Loucy (cell line): ENCODE measurements at regions not wholly inside any gene's neighbourhood (a gene's known extent, or its start where the extent isn't known, plus 50 kb on each side); places are given as distances from the start of the nearest gene placed in this dataset.

Experiments
- H2AFZ ChIP-seq: fragments of 200-600 bp; sonication (generic); 2 replicates; pipeline ENCODE4 v1.6.0; 2016; ENCODE audit warnings: antibody characterized with exemption, mild to moderate bottlenecking, low read length, moderate library complexity
- H3F3A ChIP-seq: fragments of 200-600 bp; 2 replicates; pipeline ENCODE4 v1.6.0; 2016; ENCODE audit warnings: antibody characterized with exemption, low read depth, mild to moderate bottlenecking
- H3K27me3 ChIP-seq: fragments of 200-600 bp; sonication (generic); 2 replicates; pipeline ENCODE4 v1.6.1; 2014; ENCODE audit warnings: low read length, mild to moderate bottlenecking; ENCODE audit not compliant: insufficient read depth, poor library complexity, severe bottlenecking
- H3K36me3 ChIP-seq: fragments of 200-600 bp; sonication (generic); 2 replicates; pipeline ENCODE4 v1.6.1; 2016; ENCODE audit warnings: low read length; ENCODE audit not compliant: insufficient read depth
- H3K4me1 ChIP-seq: fragments of 200-600 bp; sonication (generic); 2 replicates; pipeline ENCODE4 v1.5.1; 2014; ENCODE audit warnings: low read length, mild to moderate bottlenecking; ENCODE audit not compliant: insufficient read depth, poor library complexity, severe bottlenecking
- H3K4me2 ChIP-seq: fragments of 200-600 bp; sonication (generic); 2 replicates; pipeline ENCODE4 v1.6.0; 2014; ENCODE audit warnings: antibody characterized with exemption, low read length, low read depth, mild to moderate bottlenecking; ENCODE audit not compliant: poor library complexity, severe bottlenecking
- H3K4me3 ChIP-seq: fragments of 200-600 bp; sonication (generic); 2 replicates; pipeline ENCODE4 v1.5.1; 2014; ENCODE audit warnings: low read length, mild to moderate bottlenecking, mixed read lengths; ENCODE audit not compliant: poor library complexity, severe bottlenecking
- H3K79me2 ChIP-seq: fragments of 200-600 bp; sonication (generic); 2 replicates; pipeline ENCODE4 v1.6.1; 2014; ENCODE audit warnings: low read length; ENCODE audit not compliant: insufficient read depth
- H3K9ac ChIP-seq: fragments of 200-600 bp; sonication (generic); 2 replicates; pipeline ENCODE4 v1.6.0; 2014; ENCODE audit warnings: mild to moderate bottlenecking, low read depth, low read length, moderate library complexity; ENCODE audit not compliant: poor library complexity, severe bottlenecking
- H3K9me2 ChIP-seq: fragments of 200-600 bp; sonication (generic); replicated peaks from 2 replicates; pipeline ENCODE4 v1.6.1; 2016; ENCODE audit warnings: low read depth, low read length, mixed read lengths
- H3K9me3 ChIP-seq: fragments of 200-600 bp; sonication (generic); 2 replicates; pipeline ENCODE4 v1.6.1; 2014; ENCODE audit warnings: mild to moderate bottlenecking, antibody characterized with exemption, low read length, low read depth; ENCODE audit not compliant: insufficient read depth
- H4K20me1 ChIP-seq: fragments of 200-600 bp; sonication (generic); 2 replicates; pipeline ENCODE4 v1.6.0; 2014; ENCODE audit warnings: antibody characterized with exemption, low read length, mild to moderate bottlenecking; ENCODE audit not compliant: insufficient read depth, poor library complexity, severe bottlenecking
- CTCF ChIP-seq: fragments of 200-600 bp; sonication (generic); conservative IDR thresholded peaks from 2 replicates; pipeline ENCODE4 v1.5.1; 2014; ENCODE audit warnings: mild to moderate bottlenecking, antibody characterized with exemption, low read length
- EZH2phosphoT487 ChIP-seq: fragments of 200-600 bp; IDR thresholded peaks from 2 replicates; pipeline ENCODE4 v1.6.1; 2018; ENCODE audit warnings: antibody characterized with exemption, mild to moderate bottlenecking, moderate library complexity, borderline replicate concordance

GRCh38 chr20:61067221-61067620 lies 184.8 kb upstream of the CDH4 start:
- no peaks in the 10 kb centered on the region for H3F3A ChIP-seq
- no peaks in the 10 kb centered on the region for H3K9me2 ChIP-seq
- no peaks in the 10 kb centered on the region for H3K27me3 ChIP-seq
- no peak overlapping the region for H2AFZ ChIP-seq
- H3K4me1 ChIP-seq = no peaks in the 10 kb centered on the region
- TF ChIP-seq CTCF (no peak), EZH2phosphoT487 (no peak)
- no peak overlapping the region for H3K4me3 ChIP-seq
- no peak overlapping the region for H3K4me2 ChIP-seq
- H4K20me1 ChIP-seq = no peaks in the 10 kb centered on the region
- peaks cover 4% of the 10 kb centered on the region; the same call in 1 of the 2 replicates for H3K9me3 ChIP-seq
- no peak overlapping the region for H3K9ac ChIP-seq
- no peaks in the 10 kb centered on the region for H3K36me3 ChIP-seq
- H3K79me2 ChIP-seq = no peaks in the 10 kb centered on the region

GRCh38 chr20:61072398-61072797 lies 179.7 kb upstream of the CDH4 start:
- Histone ChIP-seq H4K20me1 (no peaks in the 10 kb centered on the region), H3K9me2 (no peaks in the 10 kb centered on the region), H2AFZ (no peak overlapping the region), H3K79me2 (no peaks in the 10 kb centered on the region), H3F3A (no peaks in the 10 kb centered on the region), H3K4me2 (no peak overlapping the region), H3K4me3 (no peak overlapping the region), H3K4me1 (no peaks in the 10 kb centered on the region), H3K9ac (no peak overlapping the region), H3K36me3 (no peaks in the 10 kb centered on the region), H3K27me3 (no peaks in the 10 kb centered on the region), H3K9me3 (peaks cover 4% of the 10 kb centered on the region; the same call in 1 of the 2 replicates)
- TF ChIP-seq CTCF (no peak), EZH2phosphoT487 (no peak)

- no peak overlapping the region for H3K9ac ChIP-seq
- no peaks in the 10 kb centered on the region for H3F3A ChIP-seq
- no peak overlapping the region for H2AFZ ChIP-seq
- TF ChIP-seq EZH2phosphoT487 = no peak
- TF ChIP-seq CTCF = no peak
- no peaks in the 10 kb centered on the region for H3K27me3 ChIP-seq
- H3K9me3 ChIP-seq = peaks cover 4% of the 10 kb centered on the region; the same call in 1 of the 2 replicates
- no peaks in the 10 kb centered on the region for H3K36me3 ChIP-seq
- no peak overlapping the region for H3K4me2 ChIP-seq
- no peaks in the 10 kb centered on the region for H4K20me1 ChIP-seq
- H3K79me2 ChIP-seq = no peaks in the 10 kb centered on the region
- H3K4me3 ChIP-seq = no peak overlapping the region
- no peaks in the 10 kb centered on the region for H3K9me2 ChIP-seq
- H3K4me1 ChIP-seq = no peaks in the 10 kb centered on the region
These were observed 178.7 kb upstream of the CDH4 start for GRCh38 chr20:61073376-61073775.
